Choroid plexus epithelial cell (primary cell): ENCODE measurements at regions not wholly inside any gene's neighbourhood (a gene's known extent, or its start where the extent isn't known, plus 50 kb on each side); places are given as distances from the start of the nearest gene placed in this dataset.
"Not testable (repeated sequence)": the region's sequence is repeated elsewhere in the genome, so short reads cannot be mapped to it uniquely, and the experiment has no call there.

Experiments used
- DNase-seq: peaks from one replicate; pipeline ENCODE4 v3.0.0-alpha.2; 2010; ENCODE audit warnings: low read depth
- H3K4me3 ChIP-seq: 2 replicates; pipeline ENCODE4 v1.5.1; 2011; ENCODE audit warnings: low read depth, mild to moderate bottlenecking, control low read depth, low read length, moderate library complexity
- TF ChIP-seq, protein P1 (sequence below): conservative IDR thresholded peaks from 2 replicates; pipeline ENCODE4 v1.5.1; 2011; ENCODE audit warnings: low read depth, mild to moderate bottlenecking, control low read depth, inconsistent platforms, low read length, moderate library complexity

DNA sequence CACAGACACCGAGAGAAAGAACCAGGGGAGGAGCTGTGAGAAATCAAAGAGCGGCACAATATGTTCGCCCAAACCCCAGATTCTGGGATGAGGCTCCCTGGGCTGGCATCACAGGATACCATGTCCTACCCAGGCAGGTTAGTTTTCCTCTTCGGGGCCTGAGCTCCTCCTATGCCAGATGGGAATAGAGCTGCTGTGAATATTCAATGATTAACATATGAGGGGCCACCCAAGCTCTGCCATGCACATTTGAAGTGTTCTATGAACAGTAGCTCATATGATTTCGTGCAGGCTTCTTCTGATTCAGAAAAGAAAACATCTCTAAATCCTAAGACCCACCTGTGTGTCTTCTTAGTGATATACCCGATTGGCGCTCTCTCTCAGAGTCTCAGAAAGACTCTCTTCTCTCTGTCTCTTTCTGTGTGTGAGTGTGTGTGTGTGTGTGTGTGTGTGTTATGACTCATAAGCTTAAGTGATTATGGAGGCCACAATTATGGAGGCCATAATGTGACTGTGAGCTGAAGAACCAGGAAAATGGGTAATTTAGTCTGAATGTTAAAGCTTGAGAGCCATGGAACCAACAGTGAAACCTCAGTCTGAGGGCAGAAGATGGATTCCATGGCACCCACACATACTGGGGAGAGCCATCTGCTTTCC lies 220.5 kb downstream of the KLF6 start:
- DNase-seq: no peak
- TF ChIP-seq, protein P1, sequence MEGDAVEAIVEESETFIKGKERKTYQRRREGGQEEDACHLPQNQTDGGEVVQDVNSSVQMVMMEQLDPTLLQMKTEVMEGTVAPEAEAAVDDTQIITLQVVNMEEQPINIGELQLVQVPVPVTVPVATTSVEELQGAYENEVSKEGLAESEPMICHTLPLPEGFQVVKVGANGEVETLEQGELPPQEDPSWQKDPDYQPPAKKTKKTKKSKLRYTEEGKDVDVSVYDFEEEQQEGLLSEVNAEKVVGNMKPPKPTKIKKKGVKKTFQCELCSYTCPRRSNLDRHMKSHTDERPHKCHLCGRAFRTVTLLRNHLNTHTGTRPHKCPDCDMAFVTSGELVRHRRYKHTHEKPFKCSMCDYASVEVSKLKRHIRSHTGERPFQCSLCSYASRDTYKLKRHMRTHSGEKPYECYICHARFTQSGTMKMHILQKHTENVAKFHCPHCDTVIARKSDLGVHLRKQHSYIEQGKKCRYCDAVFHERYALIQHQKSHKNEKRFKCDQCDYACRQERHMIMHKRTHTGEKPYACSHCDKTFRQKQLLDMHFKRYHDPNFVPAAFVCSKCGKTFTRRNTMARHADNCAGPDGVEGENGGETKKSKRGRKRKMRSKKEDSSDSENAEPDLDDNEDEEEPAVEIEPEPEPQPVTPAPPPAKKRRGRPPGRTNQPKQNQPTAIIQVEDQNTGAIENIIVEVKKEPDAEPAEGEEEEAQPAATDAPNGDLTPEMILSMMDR: no peak
- H3K4me3 ChIP-seq: no peak overlapping the region

GRCh38 chr10:3563298-3563697 lies 221.7 kb downstream of the KLF6 start:
- TF ChIP-seq, protein P1: no peak
- no peak for DNase-seq

GRCh38 chr10:3560628-3561027 lies 224.4 kb downstream of the KLF6 start:
- not testable (repeated sequence) for DNase-seq, H3K4me3 ChIP-seq

More at GRCh38 chr10:3563298-3563697, 221.7 kb downstream of the KLF6 start:
- no peak overlapping the region for H3K4me3 ChIP-seq

- TF ChIP-seq, protein P1: no peak
- no peak overlapping the region for H3K4me3 ChIP-seq
- DNase-seq: no peak
These were observed 225.5 kb downstream of the KLF6 start for GRCh38 chr10:3559527-3559926.

DNA sequence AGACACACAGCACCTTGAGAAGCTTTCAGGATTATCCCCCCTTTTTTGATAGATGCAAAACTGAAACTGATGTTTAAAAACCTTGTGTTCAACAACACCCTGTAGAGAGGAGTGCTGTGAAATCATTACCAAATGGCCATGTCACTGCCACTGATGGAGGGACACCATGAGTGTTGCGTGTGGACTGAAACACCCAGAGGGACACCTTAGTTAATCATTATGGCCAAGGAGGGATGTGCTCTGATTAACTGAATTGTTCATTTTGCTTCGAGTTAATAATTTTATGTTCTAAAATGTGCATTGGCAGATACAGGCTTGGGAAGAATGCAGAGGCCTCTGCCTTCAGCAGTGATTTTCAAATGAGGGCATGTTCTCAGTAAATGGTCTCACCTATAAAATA lies 226.0 kb downstream of the KLF6 start:
- no peak overlapping the region for H3K4me3 ChIP-seq
- TF ChIP-seq, protein P1: no peak
- DNase-seq: no peak

- peak; percentile 61 for DNase-seq
- peak overlapping the region; percentile 7 for H3K4me3 ChIP-seq
These were observed 228.6 kb downstream of the KLF6 start for GRCh38 chr10:3556191-3557017.

DNA sequence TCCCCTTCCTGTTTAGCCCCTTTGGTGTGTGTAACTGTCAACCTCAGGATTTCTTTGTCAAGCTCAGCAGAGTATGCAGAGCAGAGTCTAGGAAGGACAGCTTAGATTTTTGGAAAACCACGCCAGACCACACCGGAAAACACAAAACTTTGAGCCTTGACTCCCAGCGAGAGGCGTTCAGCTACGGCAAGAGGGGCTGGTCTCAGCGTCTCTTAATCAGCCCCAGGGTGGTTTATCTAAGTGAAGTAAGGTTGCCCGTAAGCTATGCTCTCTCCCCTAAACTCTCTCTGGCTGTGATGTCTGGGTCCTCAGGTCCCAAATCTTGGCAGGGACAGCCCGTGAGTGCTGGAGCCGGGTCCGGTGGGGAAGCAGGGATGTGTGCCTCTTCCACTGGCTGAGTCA lies 230.9 kb downstream of the KLF6 start:
- TF ChIP-seq, protein P1: no peak

DNA sequence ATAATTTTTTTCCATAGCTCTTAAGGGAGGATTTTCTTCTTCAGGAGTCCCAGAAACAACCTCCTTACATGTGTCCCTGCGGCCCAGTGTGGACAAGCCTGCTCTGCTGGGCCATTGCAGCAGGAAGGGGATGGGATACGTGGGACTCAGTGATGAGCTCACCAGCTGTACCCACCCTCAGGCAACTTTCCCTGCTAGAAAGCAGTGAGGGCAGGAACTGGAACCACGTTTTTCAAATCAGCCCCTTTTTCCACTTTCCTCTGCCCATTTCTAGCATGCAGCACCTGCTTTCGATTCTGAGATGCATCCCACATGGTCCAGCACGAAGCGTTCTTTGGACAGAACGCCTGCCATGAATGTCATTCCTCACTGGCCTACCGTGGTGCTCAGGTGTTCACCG lies 232.7 kb downstream of the KLF6 start:
- no peak for DNase-seq
- TF ChIP-seq, protein P1: no peak
- H3K4me3 ChIP-seq: no peak overlapping the region

More for the DNA sequence above, 230.9 kb downstream of the KLF6 start:
- H3K4me3 ChIP-seq: peak overlapping the region; percentile 8
- no peak for DNase-seq
